Adrenal gland (tissue), 9 donors: ENCODE measurements at regions not wholly inside any gene's neighbourhood (a gene's known extent, or its start where the extent isn't known, plus 50 kb on each side); places are given as distances from the start of the nearest gene placed in this dataset.

Experiments used
- DNase-seq, 7 donors: peaks; one replicate each; pipeline ENCODE4 v3.0.0-alpha.2; 2019 to 2020
- H3K27ac ChIP-seq, 5 donors: fragments of 200-600 bp; sonication (generic) in 4 of 5; 1 replicate in 3 of 5; 2 replicates in 2 of 5; pipeline versions ENCODE4 v1.5.1 to v1.8.0; 2016 to 2020; ENCODE audit warnings: mild to moderate bottlenecking in 1 of 5
- H3K27me3 ChIP-seq: fragments of 200-600 bp; 2 replicates; pipeline ENCODE4 v1.8.0; 2021
- H3K36me3 ChIP-seq, 2 donors: fragments of 200-600 bp; replicated peaks in 1 of 2; 1 replicate in 1 of 2; 2 replicates in 1 of 2; pipeline versions ENCODE4 v1.5.1 to v1.8.0; 2018 to 2022
- H3K4me1 ChIP-seq, 2 donors: fragments of 200-600 bp; replicated peaks in 1 of 2; 1 replicate in 1 of 2; 2 replicates in 1 of 2; pipeline versions ENCODE4 v1.5.1 to v1.8.0; 2018 to 2021
- H3K4me3 ChIP-seq, 4 donors: fragments of 200-600 bp; sonication (generic) in 3 of 4; one replicate each; pipeline ENCODE4 v1.5.1; 2016 to 2018
- H3K9me3 ChIP-seq, 3 donors: fragments of 200-600 bp; sonication (generic) in 1 of 3; replicated peaks in 1 of 3; 1 replicate in 2 of 3; 2 replicates in 1 of 3; pipeline versions ENCODE4 v1.5.1 to v1.8.0; 2016 to 2021
- POLR2A ChIP-seq, 2 donors: fragments of 450-650 bp; IDR thresholded peaks; one replicate each; pipeline ENCODE4 v1.6.1; 2017; ENCODE audit warnings: antibody characterized with exemption in 2 of 2, mild to moderate bottlenecking in 2 of 2, moderate library complexity in 1 of 2
- WGBS, 4 donors: extraction: QIAGEN DNeasy Blood & Tissue Kit in 2 of 4; methylation state at CpG; one replicate each; pipeline versions ENCODE4 v1.1.5 to v1.1.7; 2013 to 2017; 5-methylcytosine and 5-hydroxymethylcytosine counted together
- intact Hi-C, 2 donors: fragments of 100-400 bp; cut with DNase I; formaldehyde crosslinking; loops; one replicate each; pipeline versions ENCODE4 v1.14.1 to v1.15.0; 2022 to 2023
- TF ChIP-seq, protein P1 (sequence below), 6 experiments: fragments of 450-650 bp in 4 of 6; fragments of 200-600 bp in 2 of 6; sonication (generic) in 1 of 6; IDR thresholded peaks; 1 replicate in 5 of 6; 2 replicates in 1 of 6; pipeline versions ENCODE4 v1.5.1 to v1.8.0; 2016 to 2021; ENCODE audit warnings: antibody characterized with exemption in 6 of 6, mild to moderate bottlenecking in 2 of 6, moderate library complexity in 1 of 6
- donor health status: healthy with polysubstance abuse.
- donor health status: Bipolar disorder and iron deficiency.
- donor health status: DM: yes; HTN: yes; CAD: no.
- donor health status: DM: no; HTN: no; CAD: no.
- donor health status: DM: no; HTN: no; CAD: no.

GRCh38 chr11:133698654-133699053, 146.7 kb downstream of the SPATA19 start:
- intact Hi-C loops: no loop called here
- Histone ChIP-seq H3K27me3 (no peaks in the 10 kb centered on the region), H3K4me1 (no peaks in the 10 kb centered on the region), H3K9me3 (no peaks in the 10 kb centered on the region), H3K36me3 (no peaks in the 10 kb centered on the region), H3K4me3 (no peak overlapping the region), H3K27ac (no peak overlapping the region)
- no peak for DNase-seq
- 81 to 93% (median 88%) methylated on average over 1 of the region's 1 CpG for WGBS, 4 donors
- TF ChIP-seq, protein P1, sequence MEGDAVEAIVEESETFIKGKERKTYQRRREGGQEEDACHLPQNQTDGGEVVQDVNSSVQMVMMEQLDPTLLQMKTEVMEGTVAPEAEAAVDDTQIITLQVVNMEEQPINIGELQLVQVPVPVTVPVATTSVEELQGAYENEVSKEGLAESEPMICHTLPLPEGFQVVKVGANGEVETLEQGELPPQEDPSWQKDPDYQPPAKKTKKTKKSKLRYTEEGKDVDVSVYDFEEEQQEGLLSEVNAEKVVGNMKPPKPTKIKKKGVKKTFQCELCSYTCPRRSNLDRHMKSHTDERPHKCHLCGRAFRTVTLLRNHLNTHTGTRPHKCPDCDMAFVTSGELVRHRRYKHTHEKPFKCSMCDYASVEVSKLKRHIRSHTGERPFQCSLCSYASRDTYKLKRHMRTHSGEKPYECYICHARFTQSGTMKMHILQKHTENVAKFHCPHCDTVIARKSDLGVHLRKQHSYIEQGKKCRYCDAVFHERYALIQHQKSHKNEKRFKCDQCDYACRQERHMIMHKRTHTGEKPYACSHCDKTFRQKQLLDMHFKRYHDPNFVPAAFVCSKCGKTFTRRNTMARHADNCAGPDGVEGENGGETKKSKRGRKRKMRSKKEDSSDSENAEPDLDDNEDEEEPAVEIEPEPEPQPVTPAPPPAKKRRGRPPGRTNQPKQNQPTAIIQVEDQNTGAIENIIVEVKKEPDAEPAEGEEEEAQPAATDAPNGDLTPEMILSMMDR (IDR thresholded peaks at IDR 0.05): no peak
- TF ChIP-seq POLR2A (IDR thresholded peaks at IDR 0.05): no peak

DNA sequence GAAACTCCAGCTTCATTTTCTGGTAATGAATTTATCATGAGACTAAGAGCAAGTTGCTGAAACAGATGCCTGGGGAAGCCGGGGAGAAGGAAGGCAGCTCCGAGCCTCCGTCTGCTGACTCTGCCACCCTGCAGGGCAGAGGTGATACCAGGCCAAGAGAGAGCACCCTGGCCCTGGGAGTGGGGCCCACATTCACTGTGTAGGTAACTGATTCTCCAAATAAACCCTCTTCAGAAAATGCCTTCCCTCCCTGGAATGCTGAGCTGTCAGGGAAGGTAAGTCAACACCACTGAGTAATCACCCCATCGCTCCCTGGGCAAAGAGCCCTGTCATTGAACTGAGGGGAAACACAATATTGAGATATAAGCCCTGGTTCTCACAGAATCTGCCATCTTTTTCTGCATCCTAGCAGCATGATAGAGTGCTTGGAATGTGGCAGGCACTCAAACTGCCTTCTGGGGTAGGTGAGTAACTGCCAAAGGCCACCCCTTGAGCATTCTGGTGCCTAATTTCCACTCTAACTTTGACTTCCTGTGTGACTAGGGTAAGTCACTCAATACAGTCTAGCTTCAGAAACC, 147.6 kb downstream of the SPATA19 start:
- no peak overlapping the region for H3K27ac ChIP-seq
- DNase-seq: no peak
- H3K4me1 ChIP-seq: no peaks in the 10 kb centered on the region
- 61 to 74% (median 67%) methylated on average over 4 of the region's 4 CpGs for WGBS, 4 donors
- no peaks in the 10 kb centered on the region for H3K36me3 ChIP-seq
- TF ChIP-seq POLR2A (IDR thresholded peaks at IDR 0.05): no peak
- TF ChIP-seq, protein P1 (IDR thresholded peaks at IDR 0.05): no peak
- no peak overlapping the region for H3K4me3 ChIP-seq
- no peaks in the 10 kb centered on the region for H3K9me3 ChIP-seq
- intact Hi-C loops: no loop called here
- H3K27me3 ChIP-seq: no peaks in the 10 kb centered on the region

DNA sequence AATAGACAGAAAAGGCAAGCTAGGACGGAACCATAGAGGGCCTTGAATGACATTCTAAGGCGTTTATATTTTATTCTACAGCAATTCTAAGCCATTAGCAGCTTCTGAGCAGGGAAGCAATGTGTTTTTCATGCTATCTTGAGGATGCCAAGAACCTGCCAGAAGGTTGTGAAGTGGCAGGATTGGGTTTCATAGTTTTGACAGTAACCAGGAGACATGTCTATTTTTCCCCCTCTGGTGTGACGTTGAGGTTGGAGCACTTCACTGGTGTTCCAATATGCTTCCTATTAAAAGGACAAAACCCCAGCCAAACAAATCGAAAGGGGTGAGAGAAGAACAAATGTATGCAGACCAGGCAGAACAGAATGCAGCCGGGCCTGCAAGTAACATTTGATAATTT, 148.2 kb downstream of the SPATA19 start:
- Histone ChIP-seq H3K27me3 (no peaks in the 10 kb centered on the region), H3K27ac (no peak overlapping the region), H3K36me3 (no peaks in the 10 kb centered on the region), H3K9me3 (no peaks in the 10 kb centered on the region), H3K4me1 (no peaks in the 10 kb centered on the region), H3K4me3 (no peak overlapping the region)
- WGBS, 4 donors: 53 to 65% (median 55%) methylated on average over 5 of the region's 5 CpGs
- DNase-seq: no peak
- intact Hi-C loops: no loop called here
- TF ChIP-seq, protein P1 (IDR thresholded peaks at IDR 0.05): no peak
- no peak for TF ChIP-seq POLR2A (IDR thresholded peaks at IDR 0.05)

DNA sequence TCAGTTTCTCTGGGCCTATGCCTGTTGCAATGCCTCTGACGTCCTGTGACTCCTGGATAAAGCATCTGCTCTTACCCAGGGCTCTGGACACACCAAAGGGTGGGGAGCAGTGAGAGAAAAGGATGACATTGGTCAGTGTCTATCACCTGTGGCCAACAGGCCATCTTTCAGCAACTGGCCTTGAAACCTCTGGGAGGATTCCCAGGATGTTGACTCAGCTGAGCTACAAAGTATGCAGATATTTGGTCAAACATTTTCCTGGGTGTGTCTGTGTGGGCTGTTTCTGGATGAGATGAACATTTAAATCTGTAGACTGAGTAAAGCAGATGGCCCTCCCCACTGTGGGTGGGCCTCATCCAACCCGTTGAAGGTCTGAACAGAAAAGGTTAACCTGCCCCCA, 149.9 kb downstream of the SPATA19 start:
- TF ChIP-seq POLR2A (IDR thresholded peaks at IDR 0.05): no peak
- TF ChIP-seq, protein P1 (IDR thresholded peaks at IDR 0.05): no peak
- Histone ChIP-seq H3K9me3 (no peaks in the 10 kb centered on the region), H3K27ac (no peak overlapping the region), H3K4me1 (no peaks in the 10 kb centered on the region), H3K36me3 (no peaks in the 10 kb centered on the region), H3K4me3 (no peak overlapping the region), H3K27me3 (no peaks in the 10 kb centered on the region)
- 45 to 60% (median 56%) methylated on average over 1 to 2 of the region's 2 CpGs for WGBS, 4 donors
- DNase-seq: no peak
- intact Hi-C loops: no loop called here
